Tibial nerve (tissue), 4 donors: ENCODE measurements at regions not wholly inside any gene's neighbourhood (a gene's known extent, or its start where the extent isn't known, plus 50 kb on each side); places are given as distances from the start of the nearest gene placed in this dataset.
A peak's percentile ranks its signal among the peaks of the same experiment; 100 is the strongest.

Experiments
- DNase-seq, 2 donors: peaks; one replicate each; pipeline ENCODE4 v3.0.0-alpha.2; 2019; ENCODE audit warnings: low spot score in 2 of 2
- H3K27ac ChIP-seq, 4 donors: fragments of 200-600 bp; sonication (generic) in 3 of 4; one replicate each; pipeline ENCODE4 v1.5.1; 2017 to 2019; ENCODE audit warnings: mild to moderate bottlenecking in 1 of 4
- H3K27me3 ChIP-seq, 2 donors: fragments of 200-600 bp; sonication (generic) in 1 of 2; one replicate each; pipeline versions ENCODE4 v1.5.1 to v1.6.0; 2017 to 2019
- H3K36me3 ChIP-seq, 3 donors: fragments of 200-600 bp; sonication (generic); one replicate each; pipeline ENCODE4 v1.5.1; 2018 to 2019
- H3K4me1 ChIP-seq, 4 donors: fragments of 200-600 bp; sonication (generic) in 3 of 4; one replicate each; pipeline ENCODE4 v1.5.1; 2017 to 2019
- H3K4me3 ChIP-seq, 4 donors: fragments of 200-600 bp; sonication (generic) in 3 of 4; one replicate each; pipeline ENCODE4 v1.5.1; 2017 to 2019; ENCODE audit warnings: mild to moderate bottlenecking in 1 of 4, moderate library complexity in 1 of 4
- H3K9me3 ChIP-seq, 4 donors: fragments of 200-600 bp; sonication (generic) in 3 of 4; one replicate each; pipeline ENCODE4 v1.5.1; 2017 to 2019
- CTCF ChIP-seq, 5 experiments: fragments of 200-600 bp in 3 of 5; fragments of 450-650 bp in 2 of 5; sonication (generic) in 3 of 5; IDR thresholded peaks; one replicate each; pipeline ENCODE4 v1.5.1; 2016 to 2019; ENCODE audit warnings: antibody characterized with exemption in 5 of 5, mild to moderate bottlenecking in 3 of 5, moderate library complexity in 2 of 5
- EP300 ChIP-seq, 2 donors: sonication (generic); formaldehyde crosslinking; IDR thresholded peaks; one replicate each; pipeline ENCODE4 v1.6.1; 2017; ENCODE audit warnings: antibody characterized with exemption in 2 of 2, mild to moderate bottlenecking in 1 of 2
- POLR2A ChIP-seq, 2 donors: fragments of 450-650 bp; IDR thresholded peaks; one replicate each; pipeline ENCODE4 v1.6.1; 2017; ENCODE audit warnings: antibody characterized with exemption in 2 of 2, mild to moderate bottlenecking in 2 of 2, moderate library complexity in 2 of 2
- WGBS, 2 donors: methylation state at CpG; one replicate each; pipeline ENCODE4 v1.1.5; 2018; 5-methylcytosine and 5-hydroxymethylcytosine counted together

DNA sequence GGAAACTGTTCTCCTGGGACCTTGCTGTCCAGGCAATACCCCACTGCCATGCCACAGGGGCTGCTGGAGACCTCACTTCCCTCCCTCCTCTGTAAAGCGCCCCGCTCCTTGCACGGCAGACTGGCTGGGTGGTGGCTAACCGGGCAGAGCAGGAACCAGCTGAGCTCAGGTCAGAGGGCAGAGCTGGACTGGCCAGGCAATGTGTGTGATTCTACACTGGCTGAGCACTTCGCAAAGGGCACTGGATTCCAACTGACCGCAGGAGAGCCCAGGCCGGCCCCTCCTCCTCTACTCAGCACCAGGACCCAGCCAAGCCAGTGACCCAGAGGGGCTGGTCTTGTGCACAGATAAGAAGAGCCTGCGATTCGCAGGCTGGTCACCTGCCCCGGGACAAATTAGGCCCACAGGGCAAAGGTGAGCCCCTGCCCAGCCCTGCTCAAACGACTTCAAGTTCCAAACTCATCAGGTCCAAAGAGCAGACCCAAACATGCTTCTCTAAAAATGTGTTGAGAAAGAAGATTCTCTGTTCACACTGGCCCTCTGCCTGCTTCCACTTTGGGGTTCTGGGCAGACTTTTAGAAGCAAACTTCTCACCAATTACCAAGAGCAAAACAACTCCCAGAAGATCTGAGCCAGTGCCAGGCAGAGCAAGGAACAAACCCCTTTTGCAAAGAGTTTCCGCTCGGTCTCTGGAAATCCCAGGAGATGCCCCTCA is 54.9 kb upstream of the DIO3 start:
- H3K4me1 ChIP-seq: no peaks in the 10 kb centered on the region
- H3K27ac ChIP-seq: no peak overlapping the region
- H3K9me3 ChIP-seq: peaks cover 0 to 19% (median 0%) of the 10 kb centered on the region in 4 donors
- no peaks in the 10 kb centered on the region for H3K36me3 ChIP-seq
- DNase-seq: peak in 1 of 2 donors; percentile 7
- H3K27me3 ChIP-seq: no peaks in the 10 kb centered on the region
- no peak overlapping the region for H3K4me3 ChIP-seq
- TF ChIP-seq EP300 (IDR thresholded peaks at IDR 0.05) (no peak), POLR2A (IDR thresholded peaks at IDR 0.05) (no peak), CTCF (IDR thresholded peaks at IDR 0.05) (no peak)
- 60 to 75% methylated on average over 6 to 13 of the region's 13 CpGs for WGBS, 2 donors

GRCh38 chr14:101506926-101507835 is 54.1 kb upstream of the DIO3 start:
- Histone ChIP-seq H3K27me3 (no peaks in the 10 kb centered on the region), H3K4me3 (no peak overlapping the region), H3K36me3 (no peaks in the 10 kb centered on the region), H3K4me1 (no peaks in the 10 kb centered on the region), H3K9me3 (peaks cover 0 to 19% (median 0%) of the 10 kb centered on the region in 4 donors), H3K27ac (no peak overlapping the region)
- TF ChIP-seq CTCF (IDR thresholded peaks at IDR 0.05) (no peak), POLR2A (IDR thresholded peaks at IDR 0.05) (no peak), EP300 (IDR thresholded peaks at IDR 0.05) (no peak)
- WGBS, 2 donors: 70 to 75% methylated on average over 23 to 25 of the region's 27 CpGs
- DNase-seq: peak in 1 of 2 donors; percentile 12

DNA sequence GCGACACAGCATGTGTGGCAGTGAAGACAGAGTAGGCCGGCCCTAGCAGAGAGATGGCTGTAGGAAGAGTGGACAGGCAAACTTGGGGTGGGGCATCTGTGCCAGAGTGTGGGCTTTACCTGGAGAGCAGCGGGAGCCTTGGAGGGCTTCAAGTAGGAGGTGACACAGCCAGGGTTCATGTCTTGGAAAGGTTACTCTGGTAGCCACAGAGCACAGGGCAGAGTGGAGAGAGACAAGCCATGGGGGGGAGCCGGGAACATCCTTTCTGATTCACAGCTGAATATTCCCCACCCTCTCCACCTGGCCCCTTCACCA is 53.5 kb upstream of the DIO3 start:
- no peak for DNase-seq
- no peaks in the 10 kb centered on the region for H3K36me3 ChIP-seq
- 93 to 95% methylated on average over 4 of the region's 4 CpGs for WGBS, 2 donors
- H3K4me3 ChIP-seq: no peak overlapping the region
- H3K4me1 ChIP-seq: no peaks in the 10 kb centered on the region
- peaks cover 0 to 19% (median 0%) of the 10 kb centered on the region in 4 donors for H3K9me3 ChIP-seq
- H3K27me3 ChIP-seq: no peaks in the 10 kb centered on the region
- no peak overlapping the region for H3K27ac ChIP-seq
- TF ChIP-seq EP300 (IDR thresholded peaks at IDR 0.05) (no peak), POLR2A (IDR thresholded peaks at IDR 0.05) (no peak), CTCF (IDR thresholded peaks at IDR 0.05) (no peak)

DNA sequence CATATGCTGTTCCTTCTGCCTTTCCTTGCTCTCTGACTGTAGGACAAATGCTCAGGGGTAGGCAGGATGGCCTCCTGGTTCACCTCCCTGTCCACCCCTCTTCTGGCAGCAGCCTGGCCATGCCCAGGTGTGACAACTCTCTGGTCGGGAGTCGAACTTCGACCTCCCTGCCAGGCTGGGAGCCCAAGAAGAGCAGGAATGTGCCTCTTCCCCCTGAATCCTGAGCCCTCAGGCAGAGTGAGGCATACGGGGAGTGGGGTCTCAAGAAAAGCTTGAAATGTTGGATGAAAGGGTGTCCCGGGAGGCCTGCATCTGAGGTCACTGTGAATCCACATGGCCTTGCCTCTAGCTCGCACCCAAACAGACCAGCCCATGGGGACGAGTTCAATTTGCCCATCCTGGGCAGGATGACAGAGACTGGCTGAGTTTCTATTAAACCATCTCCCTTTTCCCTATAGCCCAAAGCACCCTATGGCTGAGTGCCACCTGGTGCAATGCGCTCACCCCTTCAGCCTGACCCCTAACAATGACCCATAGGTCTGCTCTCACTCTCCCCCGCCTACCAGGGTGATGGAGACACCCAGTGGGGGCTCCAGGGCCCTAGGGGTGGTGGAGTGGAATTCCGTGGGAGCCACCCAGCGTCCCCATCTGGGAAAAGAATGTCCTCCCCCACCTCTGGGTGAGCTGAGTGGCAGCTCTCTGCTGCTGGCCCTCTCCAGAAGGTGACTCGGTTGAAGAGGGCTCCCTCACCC is 52.9 kb upstream of the DIO3 start:
- Histone ChIP-seq H3K27me3 (no peaks in the 10 kb centered on the region), H3K4me1 (no peaks in the 10 kb centered on the region), H3K36me3 (no peaks in the 10 kb centered on the region), H3K4me3 (no peak overlapping the region), H3K9me3 (peaks cover 0 to 14% (median 0%) of the 10 kb centered on the region in 4 donors), H3K27ac (no peak overlapping the region)
- DNase-seq: no peak
- TF ChIP-seq CTCF (IDR thresholded peaks at IDR 0.05) (no peak), POLR2A (IDR thresholded peaks at IDR 0.05) (no peak), EP300 (IDR thresholded peaks at IDR 0.05) (no peak)
- WGBS, 2 donors: 82 to 86% methylated on average over 11 to 12 of the region's 12 CpGs
